H1 (cell line): ENCODE measurements at regions not wholly inside any gene's neighbourhood (a gene's known extent, or its start where the extent isn't known, plus 50 kb on each side); places are given as distances from the start of the nearest gene placed in this dataset.

Experiments
- CTCF ChIA-PET: fragments of 300-600 bp; sonication (Branson Sonifier 250); formaldehyde crosslinking; loops from one replicate; lab custom pipeline; 2021; ENCODE audit not compliant: partially characterized antibody; lab: Charles Lee
- POLR2A ChIA-PET: fragments of 300-600 bp; sonication (Branson Sonifier 250); formaldehyde crosslinking; loops from one replicate; lab custom pipeline; 2021; ENCODE audit warnings: inconsistent platforms; ENCODE audit not compliant: partially characterized antibody; lab: Charles Lee
- DNase-seq, 2 experiments: peaks; one replicate each; pipeline versions ENCODE4 v3.0.0 to v3.0.0-alpha.2; 2010 to 2022; ENCODE audit warnings: low spot score in 2 of 2, low read depth in 1 of 2, mixed read lengths in 1 of 2
- FAIRE-seq: peaks from 2 replicates; lab custom pipeline; 2011; peaks lifted over from hg19 to GRCh38; lab: Jason Lieb, UNC
- H2AFZ ChIP-seq: 2 replicates; pipeline ENCODE4 v1.8.1; 2012; ENCODE audit warnings: low read length, inconsistent platforms
- H2AK5ac ChIP-seq: 2 replicates; pipeline ENCODE4 v1.6.1; 2013; ENCODE audit warnings: low read depth, low read length
- H2BK120ac ChIP-seq: replicated peaks from 2 replicates; pipeline ENCODE3; 2013; ENCODE audit warnings: low read depth, low read length, inconsistent platforms
- H2BK12ac ChIP-seq: 2 replicates; pipeline ENCODE4 v1.6.1; 2013; ENCODE audit warnings: low read depth, low read length
- H2BK15ac ChIP-seq: 2 replicates; pipeline ENCODE4 v1.6.1; 2013; ENCODE audit warnings: low read length
- H2BK20ac ChIP-seq: 2 replicates; pipeline ENCODE4 v1.6.1; 2013; ENCODE audit warnings: low read length
- H2BK5ac ChIP-seq: 2 replicates; pipeline ENCODE4 v1.6.1; 2013; ENCODE audit warnings: low read depth, low read length
- H3K14ac ChIP-seq: 2 replicates; pipeline ENCODE4 v1.6.1; 2013; ENCODE audit warnings: inconsistent platforms; ENCODE audit not compliant: insufficient read length
- H3K18ac ChIP-seq: 2 replicates; pipeline ENCODE4 v1.6.1; 2013; ENCODE audit warnings: low read length; ENCODE audit errors: extremely low read depth
- H3K23ac ChIP-seq: 2 replicates; pipeline ENCODE4 v1.6.1; 2013; ENCODE audit warnings: inconsistent platforms; ENCODE audit not compliant: insufficient read length
- H3K23me2 ChIP-seq: 2 replicates; pipeline ENCODE4 v1.6.1; 2013; ENCODE audit warnings: low read depth, low read length
- H3K27ac ChIP-seq: 2 replicates; pipeline ENCODE4 v1.6.1; 2011; ENCODE audit warnings: low read depth, low read length, inconsistent platforms
- H3K27me3 ChIP-seq, 4 experiments: replicated peaks in 1 of 4; 1 replicate in 1 of 4; 2 replicates in 3 of 4; pipeline versions ENCODE4 v1.6.1 to v1.8.1; 2011 to 2013; ENCODE audit warnings: low read length in 3 of 4, mild to moderate bottlenecking in 3 of 4, inconsistent platforms in 2 of 4, mixed read lengths in 2 of 4, moderate library complexity in 1 of 4; ENCODE audit not compliant: control insufficient read depth in 3 of 4, insufficient read depth in 3 of 4; ENCODE audit errors: extremely low read depth in 1 of 4
- H3K36me3 ChIP-seq, 4 experiments: 2 replicates each; pipeline versions ENCODE4 v1.6.1 to v1.8.1; 2011 to 2013; ENCODE audit warnings: mild to moderate bottlenecking in 4 of 4, low read length in 3 of 4, moderate library complexity in 2 of 4, control low read depth in 1 of 4, inconsistent platforms in 1 of 4; ENCODE audit not compliant: insufficient read depth in 4 of 4, control insufficient read depth in 2 of 4
- H3K4ac ChIP-seq: replicated peaks from 2 replicates; pipeline ENCODE3; 2013; ENCODE audit warnings: low read length, low read depth, mixed read lengths, inconsistent platforms; ENCODE audit not compliant: insufficient read length
- H3K4me1 ChIP-seq, 4 experiments: replicated peaks in 1 of 4; 1 replicate in 1 of 4; 2 replicates in 3 of 4; pipeline versions ENCODE4 v1.6.1 to v1.8.1; 2011 to 2013; ENCODE audit warnings: low read length in 3 of 4, inconsistent platforms in 2 of 4, mixed read lengths in 1 of 4; ENCODE audit not compliant: insufficient read depth in 4 of 4, control insufficient read depth in 3 of 4
- H3K4me2 ChIP-seq, 2 experiments: 2 replicates each; pipeline versions ENCODE4 v1.6.1 to v1.8.1; 2011 to 2013; ENCODE audit warnings: low read depth in 2 of 2, low read length in 2 of 2, control low read depth in 1 of 2, inconsistent platforms in 1 of 2, mild to moderate bottlenecking in 1 of 2; ENCODE audit not compliant: insufficient read depth in 1 of 2
- H3K4me3 ChIP-seq, 4 experiments: fragments of 200-600, 300-600 bp in 1 of 4; sonication (generic), shearing (Covaris generic), sonication (Bioruptor Twin) in 1 of 4; 2 replicates each; pipeline versions ENCODE4 v1.5.1 to v1.8.1; 2011 to 2016; ENCODE audit warnings: low read length in 4 of 4, low read depth in 3 of 4, control low read depth in 2 of 4, inconsistent platforms in 2 of 4, mild to moderate bottlenecking in 2 of 4, mixed read lengths in 1 of 4, moderate library complexity in 1 of 4; ENCODE audit not compliant: insufficient read depth in 2 of 4; ENCODE audit errors: extremely low read depth in 1 of 4
- H3K56ac ChIP-seq: replicated peaks from 2 replicates; pipeline ENCODE3; 2013; ENCODE audit warnings: low read depth, mild to moderate bottlenecking, mixed read lengths, low read length, inconsistent platforms; ENCODE audit not compliant: insufficient read length
- H3K79me1 ChIP-seq: 2 replicates; pipeline ENCODE4 v1.6.1; 2013; ENCODE audit warnings: low read depth, low read length, control low read depth
- H3K79me2 ChIP-seq, 2 experiments: 2 replicates each; pipeline versions ENCODE4 v1.6.1 to v1.8.1; 2012 to 2013; ENCODE audit warnings: low read length in 2 of 2, mild to moderate bottlenecking in 2 of 2, inconsistent platforms in 1 of 2; ENCODE audit not compliant: insufficient read depth in 2 of 2, control insufficient read depth in 1 of 2
- H3K9ac ChIP-seq, 4 experiments: replicated peaks in 1 of 4; 1 replicate in 1 of 4; 2 replicates in 3 of 4; pipeline versions ENCODE4 v1.6.1 to v1.8.1; 2011 to 2013; ENCODE audit warnings: low read depth in 3 of 4, low read length in 3 of 4, control low read depth in 2 of 4, mild to moderate bottlenecking in 2 of 4, moderate library complexity in 2 of 4, inconsistent platforms in 1 of 4; ENCODE audit errors: extremely low read depth in 1 of 4
- H3K9me3 ChIP-seq, 2 experiments: 2 replicates each; pipeline versions ENCODE4 v1.6.1 to v1.8.1; 2012 to 2013; ENCODE audit warnings: mild to moderate bottlenecking in 2 of 2, moderate library complexity in 2 of 2, control low read depth in 1 of 2, inconsistent platforms in 1 of 2, low read depth in 1 of 2, low read length in 1 of 2, mixed read lengths in 1 of 2; ENCODE audit not compliant: insufficient read depth in 2 of 2
- H4K20me1 ChIP-seq, 2 experiments: replicated peaks in 1 of 2; 2 replicates each; pipeline versions ENCODE3 to v1.8.1; 2011 to 2013; ENCODE audit warnings: inconsistent platforms in 2 of 2, low read length in 2 of 2, mild to moderate bottlenecking in 1 of 2; ENCODE audit not compliant: insufficient read depth in 2 of 2, control insufficient read depth in 1 of 2
- H4K5ac ChIP-seq: 2 replicates; pipeline ENCODE4 v1.6.1; 2013; ENCODE audit warnings: low read length, low read depth, mixed read lengths, inconsistent platforms; ENCODE audit not compliant: insufficient read length
- H4K8ac ChIP-seq: 2 replicates; pipeline ENCODE4 v1.8.0; 2013; ENCODE audit warnings: mild to moderate bottlenecking, moderate library complexity, low read length, inconsistent platforms; ENCODE audit not compliant: insufficient read depth; ENCODE audit errors: extremely low read depth
- H4K91ac ChIP-seq: replicated peaks from 2 replicates; pipeline ENCODE3; 2013; ENCODE audit warnings: low read length, mixed read lengths, inconsistent platforms; ENCODE audit not compliant: insufficient read length
- BRCA1 ChIP-seq: IDR thresholded peaks from 2 replicates; pipeline ENCODE4 v1.6.1; 2012; ENCODE audit warnings: low read depth, low read length, improper control_type of control experiment
- CREB1 ChIP-seq: IDR thresholded peaks from 2 replicates; pipeline ENCODE4 v1.6.1; 2012; ENCODE audit warnings: inconsistent platforms
- CTBP2 ChIP-seq: IDR thresholded peaks from 2 replicates; pipeline ENCODE4 v1.7.0; 2011; ENCODE audit warnings: borderline replicate concordance, mild to moderate bottlenecking, moderate library complexity, mixed read lengths, low read length; ENCODE audit not compliant: insufficient read depth, insufficient read length
- JUND ChIP-seq: IDR thresholded peaks from 2 replicates; pipeline ENCODE4 v1.6.1; 2011; ENCODE audit warnings: mild to moderate bottlenecking, improper control_type of control experiment, low read length
- SIN3A ChIP-seq, 2 experiments: IDR thresholded peaks in 1 of 2; conservative IDR thresholded peaks in 1 of 2; 2 replicates each; pipeline ENCODE4 v1.6.1; 2011 to 2012; ENCODE audit warnings: low read length in 2 of 2, improper control_type of control experiment in 1 of 2, low read depth in 1 of 2, mild to moderate bottlenecking in 1 of 2
- SP1 ChIP-seq: IDR thresholded peaks from 2 replicates; pipeline ENCODE4 v1.6.1; 2011; ENCODE audit warnings: low read depth, low read length
- WGBS, 2 experiments: shearing (Covaris generic) in 1 of 2; methylation state at CpG; one replicate each; pipeline versions ENCODE4 v1.1.6 to v1.1.7; 2013 to 2015; ENCODE audit warnings: low lambda C conversion rate in 2 of 2, mixed read lengths in 2 of 2, inconsistent platforms in 1 of 2, low coverage in 1 of 2, missing lambda C conversion rate in 1 of 2; ENCODE audit not compliant: insufficient replicate concordance in 2 of 2, insufficient coverage in 1 of 2, insufficient read length in 1 of 2; ENCODE audit errors: extremely low coverage in 1 of 2, missing lambda C conversion rate in 1 of 2; 5-methylcytosine and 5-hydroxymethylcytosine counted together

DNA sequence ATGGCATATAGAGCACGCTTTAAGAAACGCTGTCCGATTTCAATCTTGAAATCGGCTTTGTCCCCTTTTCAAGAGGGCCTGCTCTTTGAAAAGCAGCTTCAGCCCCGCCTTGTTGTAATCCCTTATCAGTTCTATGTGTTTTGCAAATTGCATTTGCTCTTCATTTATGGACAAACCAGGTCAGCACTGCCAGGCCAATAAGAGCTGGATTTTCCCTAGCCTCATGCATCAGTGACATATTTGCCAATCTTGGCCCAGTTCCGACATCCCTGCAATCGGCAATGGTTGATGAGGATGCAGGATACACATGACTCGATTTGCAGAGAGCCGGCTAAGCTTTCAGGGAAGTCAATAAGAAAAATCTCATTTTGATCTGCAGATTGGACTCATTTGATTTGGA is 529.1 kb upstream of the CLINT1 start:
- WGBS, 2 experiments = 92% methylated on average over 9 of the region's 9 CpGs; no CpG with 5 or more reads in 1 of the 2 experiments
- H2BK15ac ChIP-seq = no peak overlapping the region
- no peak overlapping the region for H2BK12ac ChIP-seq
- CTCF ChIA-PET = interaction anchor here (0.9 kb wide), 1 partner anchor 110 kb away, joined by 3 read pairs; no protein-coding TSS in a partner anchor
- peaks cover 0 to 1% (median 0%) of the 10 kb centered on the region in 4 experiments; a peak in 1 of 7 replicates for H3K27me3 ChIP-seq
- H3K4ac ChIP-seq = no peak overlapping the region
- no peaks in the 10 kb centered on the region for H4K20me1 ChIP-seq
- H3K4me1 ChIP-seq = no peaks in the 10 kb centered on the region
- POLR2A ChIA-PET = no interaction called here
- H2BK5ac ChIP-seq = no peak overlapping the region
- no peak overlapping the region for H3K56ac ChIP-seq
- H3K4me2 ChIP-seq = no peak overlapping the region
- H3K9me3 ChIP-seq = no peaks in the 10 kb centered on the region
- H3K27ac ChIP-seq = no peak overlapping the region
- H3K79me2 ChIP-seq = no peaks in the 10 kb centered on the region
- DNase-seq = no peak
- no peaks in the 10 kb centered on the region; a peak in 1 of 8 replicates for H3K36me3 ChIP-seq
- no peak overlapping the region for H4K8ac ChIP-seq
- no peak overlapping the region for H2AFZ ChIP-seq
- H4K91ac ChIP-seq = no peak overlapping the region
- H3K4me3 ChIP-seq = no peak overlapping the region
- H3K79me1 ChIP-seq = no peaks in the 10 kb centered on the region
- FAIRE-seq = no peak
- no peaks in the 10 kb centered on the region for H3K23me2 ChIP-seq
- no peak overlapping the region for H3K14ac ChIP-seq
- no peak overlapping the region for H2AK5ac ChIP-seq
- H3K23ac ChIP-seq = no peak overlapping the region
- no peak overlapping the region for H4K5ac ChIP-seq
- no peak overlapping the region for H3K18ac ChIP-seq
- H2BK120ac ChIP-seq = no peak overlapping the region
- no peak overlapping the region for H2BK20ac ChIP-seq
- no peak overlapping the region for H3K9ac ChIP-seq
- TF ChIP-seq CTBP2 (no peak), BRCA1 (no peak), JUND (no peak), CREB1 (no peak), SIN3A (conservative IDR thresholded peaks at IDR 0.05 in 1 of 2, IDR thresholded peaks at IDR 0.05 in 1 of 2; ENCODE audit: low read depth in 1 of 2, low read length in 2 of 2) (no peak), SP1 (no peak)
